ENCODE measurements at regions not wholly inside any gene's neighbourhood (a gene's known extent, or its start where the extent isn't known, plus 50 kb on each side); places are given as distances from the start of the nearest gene placed in this dataset.

DNA sequence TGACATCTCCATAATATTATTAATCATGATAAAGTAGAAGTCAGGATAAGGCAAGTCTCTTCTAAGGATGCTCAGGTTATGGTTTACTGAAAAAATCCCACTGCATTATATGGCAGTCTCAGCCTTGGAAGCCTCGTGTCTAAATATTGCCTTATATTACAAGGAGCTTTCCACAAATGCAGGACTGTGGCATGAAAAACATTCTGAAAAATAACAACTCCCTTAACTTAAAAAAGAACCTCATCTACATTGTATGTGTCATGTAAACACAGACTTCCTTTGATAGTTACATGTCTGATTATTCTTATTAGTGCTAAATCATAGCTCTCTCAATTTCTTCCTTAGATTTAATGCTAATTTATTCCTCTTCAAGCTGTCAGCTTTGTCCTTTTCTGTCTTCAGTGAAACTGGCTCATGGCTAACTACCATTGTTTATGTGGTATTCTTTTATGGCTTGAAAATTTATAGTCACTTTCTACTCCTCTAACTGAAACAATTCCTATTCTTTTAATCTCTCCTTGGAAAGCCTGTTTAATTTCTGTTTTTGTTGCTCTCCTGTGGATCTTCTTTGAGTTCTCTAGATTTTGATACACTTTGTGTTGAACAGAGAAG, 156.1 kb downstream of the KIF20B start:
- TF ChIP-seq, protein P1, sequence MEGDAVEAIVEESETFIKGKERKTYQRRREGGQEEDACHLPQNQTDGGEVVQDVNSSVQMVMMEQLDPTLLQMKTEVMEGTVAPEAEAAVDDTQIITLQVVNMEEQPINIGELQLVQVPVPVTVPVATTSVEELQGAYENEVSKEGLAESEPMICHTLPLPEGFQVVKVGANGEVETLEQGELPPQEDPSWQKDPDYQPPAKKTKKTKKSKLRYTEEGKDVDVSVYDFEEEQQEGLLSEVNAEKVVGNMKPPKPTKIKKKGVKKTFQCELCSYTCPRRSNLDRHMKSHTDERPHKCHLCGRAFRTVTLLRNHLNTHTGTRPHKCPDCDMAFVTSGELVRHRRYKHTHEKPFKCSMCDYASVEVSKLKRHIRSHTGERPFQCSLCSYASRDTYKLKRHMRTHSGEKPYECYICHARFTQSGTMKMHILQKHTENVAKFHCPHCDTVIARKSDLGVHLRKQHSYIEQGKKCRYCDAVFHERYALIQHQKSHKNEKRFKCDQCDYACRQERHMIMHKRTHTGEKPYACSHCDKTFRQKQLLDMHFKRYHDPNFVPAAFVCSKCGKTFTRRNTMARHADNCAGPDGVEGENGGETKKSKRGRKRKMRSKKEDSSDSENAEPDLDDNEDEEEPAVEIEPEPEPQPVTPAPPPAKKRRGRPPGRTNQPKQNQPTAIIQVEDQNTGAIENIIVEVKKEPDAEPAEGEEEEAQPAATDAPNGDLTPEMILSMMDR (optimal IDR thresholded peaks at IDR 0.05 in 1 of 3, IDR thresholded peaks at IDR 0.05 in 1 of 3, conservative IDR thresholded peaks at IDR 0.05 in 1 of 3; ENCODE audit: extremely low read depth in 1 of 3, insufficient read depth in 2 of 3, low read length in 3 of 3), result no peak
- TF ChIP-seq EZH2 (IDR thresholded peaks at IDR 0.05; ENCODE audit: low read length), result no peak
